HG02610 (cell line): ENCODE measurements at regions not wholly inside any gene's neighbourhood (a gene's known extent, or its start where the extent isn't known, plus 50 kb on each side); places are given as distances from the start of the nearest gene placed in this dataset.
"Not testable (repeated sequence)": the region's sequence is repeated elsewhere in the genome, so short reads cannot be mapped to it uniquely, and the experiment has no call there.

Experiments
- ATAC-seq: cut with Tn5 transposase; IDR thresholded peaks from one replicate; pipeline ENCODE4 v1.9.1; 2021; ENCODE audit warnings: mild to moderate bottlenecking, moderate library complexity; ENCODE audit not compliant: unreplicated experiment

DNA sequence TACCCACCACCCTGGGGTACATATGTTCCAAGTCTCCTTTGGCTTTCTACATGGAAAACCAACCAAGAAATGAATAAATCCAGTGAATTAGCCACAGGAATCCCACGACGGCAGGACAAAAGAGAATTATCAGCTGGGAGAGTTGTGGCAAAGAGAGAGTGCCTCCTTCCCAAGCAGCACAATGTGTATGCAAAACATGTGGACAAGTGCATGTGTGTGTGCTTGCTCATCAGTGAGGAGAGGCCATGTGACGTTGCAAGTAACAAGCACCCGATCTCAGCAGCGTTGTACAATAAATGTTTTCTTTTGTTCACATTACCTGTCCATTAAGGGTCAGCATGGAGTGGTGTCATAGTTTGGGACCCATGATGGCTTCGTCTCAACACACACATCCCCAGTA, 50.0 kb upstream of the EMX2 start:
- ATAC-seq, result no peak

DNA sequence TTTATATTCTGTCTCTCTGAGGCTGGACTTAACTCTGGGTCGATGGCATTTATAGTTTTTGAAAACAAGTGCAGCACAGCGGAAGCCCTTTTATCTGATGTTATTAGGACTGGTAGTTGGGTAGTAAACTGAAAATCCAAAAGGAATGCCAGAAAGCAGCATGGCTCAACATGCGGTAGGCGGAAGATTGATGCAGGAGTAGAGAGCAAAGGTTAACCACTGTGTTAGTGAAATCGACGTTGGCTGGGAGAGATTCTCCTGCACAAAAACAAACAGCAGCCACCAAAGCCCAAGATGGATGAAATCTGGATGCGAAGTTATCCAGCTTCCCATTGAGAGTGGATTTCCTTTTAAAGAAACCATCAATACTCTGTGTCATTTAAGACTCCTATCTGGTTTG, 54.5 kb upstream of the EMX2 start:
- ATAC-seq, result no peak

DNA sequence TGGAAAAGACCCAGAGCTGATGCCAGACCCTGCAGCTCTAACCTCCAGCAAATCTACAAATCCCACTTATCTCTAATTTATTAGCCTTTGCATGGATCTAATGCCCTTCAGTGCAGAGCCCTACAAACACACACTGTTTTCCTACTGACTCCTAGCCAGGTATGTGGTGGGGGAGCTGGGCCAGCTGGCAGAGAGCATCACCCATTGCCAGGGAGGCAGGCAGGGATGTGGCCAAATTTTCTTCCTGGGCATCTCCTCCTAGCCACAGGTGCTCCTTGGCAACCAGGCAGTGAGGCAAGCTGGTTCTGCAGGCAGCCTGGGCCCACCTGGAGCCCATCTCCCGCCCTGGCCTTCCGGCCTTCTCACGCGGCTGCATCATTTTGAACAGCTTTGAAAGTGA, 55.9 kb upstream of the EMX2 start:
- ATAC-seq, result no peak

DNA sequence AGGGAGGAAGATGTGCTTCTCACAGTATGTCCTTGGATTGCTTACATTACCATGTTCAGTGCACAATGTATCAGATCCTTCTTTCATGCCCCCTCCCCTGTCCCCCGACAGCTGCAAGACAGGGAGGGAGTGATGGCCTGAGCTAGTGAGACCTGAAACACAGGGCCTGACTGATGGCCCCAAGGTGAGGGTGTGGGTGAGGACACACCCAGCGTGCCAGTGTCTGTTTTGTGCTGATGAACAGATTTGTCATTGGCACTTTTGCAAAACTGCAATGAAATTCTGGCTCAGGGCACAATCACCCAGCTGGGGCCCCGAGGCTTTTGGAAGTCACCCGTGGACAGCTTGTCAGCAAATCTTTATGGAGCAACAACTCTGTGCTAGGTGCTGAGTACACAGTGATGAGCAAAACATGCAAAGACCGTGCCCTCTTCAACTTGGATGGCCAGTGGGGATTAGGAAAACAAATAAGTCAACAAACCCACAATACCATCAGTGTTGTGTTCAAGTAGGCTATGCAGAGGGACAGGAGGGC, 59.4 kb upstream of the EMX2 start:
- ATAC-seq, result no peak

DNA sequence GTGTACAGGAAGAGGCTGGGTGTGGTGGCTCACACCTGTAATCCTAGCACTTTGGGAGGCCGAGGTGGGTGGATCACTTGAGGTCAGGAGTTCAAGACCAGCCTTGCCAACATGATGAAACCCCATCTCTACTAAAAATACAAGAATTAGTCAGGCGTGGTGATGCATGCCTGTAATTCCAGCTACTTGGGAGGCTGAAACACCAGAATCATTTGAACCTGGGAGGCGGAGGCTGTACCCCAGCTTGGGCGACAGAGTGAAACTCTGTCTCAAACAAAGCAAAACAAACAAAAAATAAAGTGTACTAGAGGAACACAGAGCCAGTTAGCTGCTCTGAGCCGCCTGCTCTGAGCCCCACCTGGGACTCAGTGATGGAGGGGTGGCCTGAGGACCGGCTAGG, 61.5 kb upstream of the EMX2 start:
- not testable (repeated sequence) for ATAC-seq

DNA sequence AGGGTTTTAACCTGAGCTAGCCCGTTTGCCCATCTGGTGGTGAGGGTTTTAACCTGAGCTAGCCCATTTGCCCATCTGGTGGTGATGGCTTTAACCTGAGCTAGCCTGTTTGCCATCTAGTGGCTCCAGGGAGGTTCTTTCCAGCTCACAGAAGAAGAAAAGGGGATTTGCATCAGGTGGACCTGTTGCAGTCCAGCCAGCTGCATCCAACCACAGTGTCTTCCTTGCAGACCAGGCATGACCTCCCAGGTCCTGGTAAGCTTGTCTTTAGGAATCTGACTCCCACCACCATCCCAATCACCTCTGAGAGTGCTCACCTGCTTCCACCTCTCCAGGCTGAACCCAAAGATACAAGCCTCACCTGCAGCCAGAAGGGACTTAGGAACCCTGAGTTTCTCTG, 62.4 kb upstream of the EMX2 start:
- no peak for ATAC-seq

DNA sequence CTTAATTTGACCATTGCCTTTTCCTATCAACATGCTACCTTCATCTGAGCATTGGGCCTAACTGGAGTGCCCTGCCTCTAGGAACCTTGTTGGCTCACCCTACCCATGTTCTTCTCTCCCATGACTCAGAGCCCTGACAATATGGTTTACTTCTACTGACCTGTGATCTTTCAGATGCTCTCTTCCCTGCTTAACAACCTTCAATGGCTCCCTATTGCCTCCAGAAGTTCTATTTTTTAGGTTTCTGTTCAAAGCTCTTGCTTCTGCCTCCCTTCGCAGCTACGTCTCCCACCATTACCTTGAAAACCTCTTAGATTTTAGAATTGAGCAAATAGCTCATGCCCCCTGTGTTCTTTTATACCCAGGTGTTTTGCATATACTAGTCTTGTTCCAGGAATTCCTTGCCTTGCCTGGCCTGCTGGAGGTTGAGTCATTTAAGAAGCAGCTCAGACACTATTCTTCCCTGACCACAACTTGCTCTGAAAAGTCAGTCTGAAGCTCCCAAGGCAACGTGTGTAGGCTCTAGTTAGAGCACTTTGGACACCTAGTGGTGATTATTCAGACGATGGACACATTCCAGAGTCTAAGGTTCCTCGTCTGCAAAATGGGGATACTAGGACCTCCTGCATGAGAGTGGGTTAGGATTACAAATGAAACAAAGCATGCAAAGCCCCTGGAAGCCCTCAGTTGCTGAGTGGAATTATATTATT, 64.4 kb upstream of the EMX2 start:
- no peak for ATAC-seq

DNA sequence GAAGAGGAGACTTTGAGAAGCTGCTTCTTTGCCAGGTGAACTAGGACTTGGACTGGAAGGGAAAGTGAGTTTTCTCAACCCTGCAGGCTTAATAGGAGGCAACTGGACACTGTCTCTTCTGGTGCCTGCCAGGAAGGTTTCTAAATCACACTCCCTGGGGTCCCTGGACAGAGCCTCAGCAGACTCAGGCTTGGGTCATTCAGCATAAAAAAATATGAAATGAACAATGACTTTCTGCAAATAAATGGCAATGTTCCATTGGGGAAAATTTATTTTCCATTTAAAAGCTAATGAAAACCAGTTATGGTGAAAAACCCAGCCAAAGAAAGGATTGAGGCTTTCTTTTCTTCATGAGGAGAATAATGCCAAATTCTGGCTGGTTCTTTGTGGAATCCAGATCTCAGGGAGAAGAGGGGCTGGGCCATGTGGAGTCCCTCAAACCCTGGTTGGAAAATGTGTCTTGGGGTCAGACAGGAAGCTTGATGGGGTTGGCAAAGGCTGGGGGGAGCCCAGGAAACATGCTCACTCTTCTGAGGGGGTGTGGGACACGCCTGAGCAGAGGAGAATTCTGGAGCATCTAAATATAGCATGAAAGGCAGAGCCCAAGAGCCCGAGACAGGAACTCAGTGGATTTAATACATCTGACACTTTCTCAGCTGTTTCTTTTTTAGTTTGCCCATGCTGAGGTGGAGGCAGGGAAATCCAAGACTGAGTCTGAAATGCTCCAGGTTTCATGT, 65.2 kb upstream of the EMX2 start:
- ATAC-seq, result no peak

DNA sequence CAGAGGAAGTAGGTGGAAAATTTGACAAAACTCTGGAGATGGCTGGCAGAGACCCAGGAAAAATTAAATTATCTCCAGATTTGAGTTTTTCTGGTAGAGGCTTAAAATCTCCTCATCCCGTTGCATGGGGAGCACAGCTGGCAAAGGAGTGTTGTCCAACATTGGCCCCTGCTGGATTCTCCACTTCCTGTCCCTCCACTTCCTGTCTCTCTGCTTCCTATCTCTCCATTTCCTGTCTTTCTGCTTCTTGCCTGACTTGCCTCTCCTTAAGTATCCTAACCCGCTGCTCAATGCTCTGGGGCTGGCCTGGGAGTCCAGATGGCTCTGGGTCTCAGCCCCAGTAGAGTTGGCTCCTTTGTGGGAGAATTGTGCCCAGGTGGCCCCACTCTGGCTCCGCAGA, 65.8 kb upstream of the EMX2 start:
- no peak for ATAC-seq

DNA sequence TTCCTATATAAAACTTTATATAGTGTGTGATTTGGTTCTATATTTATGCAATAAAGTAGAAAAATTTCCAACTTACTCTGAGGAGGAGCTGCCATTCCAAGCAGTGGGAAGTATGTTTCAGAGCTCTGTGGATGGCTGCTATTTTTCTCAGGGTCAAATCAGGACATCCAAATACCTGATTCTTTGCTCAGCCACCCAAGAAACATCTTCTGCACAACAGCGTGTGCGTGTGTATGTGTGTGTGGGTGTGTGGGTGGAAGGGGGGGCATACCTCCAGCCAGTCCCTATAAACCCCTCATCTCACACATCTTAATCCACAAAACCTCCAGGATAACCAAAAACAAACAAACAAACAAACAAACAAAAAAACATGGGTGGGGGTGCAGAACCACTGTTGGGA, 66.3 kb upstream of the EMX2 start:
- no peak for ATAC-seq

DNA sequence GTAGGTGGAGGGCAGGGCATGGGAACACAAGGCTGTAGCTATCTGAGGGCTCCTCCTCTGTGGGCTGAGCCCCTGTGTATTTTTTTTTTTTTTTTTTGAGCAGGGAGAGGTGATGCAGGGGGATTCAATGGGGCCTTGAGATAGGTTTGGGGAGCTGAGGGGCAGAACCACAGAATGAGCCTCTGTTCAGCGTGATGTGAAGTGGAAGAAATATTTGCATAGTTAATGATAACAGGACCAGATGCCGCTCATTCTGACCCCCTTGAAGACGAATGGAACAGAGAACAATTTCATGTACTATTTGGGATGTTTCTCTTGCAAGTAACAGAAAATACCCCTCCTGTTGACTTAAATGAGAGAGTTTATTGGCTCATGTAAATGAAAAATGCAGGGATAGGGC, 69.7 kb upstream of the EMX2 start:
- ATAC-seq, result no peak

DNA sequence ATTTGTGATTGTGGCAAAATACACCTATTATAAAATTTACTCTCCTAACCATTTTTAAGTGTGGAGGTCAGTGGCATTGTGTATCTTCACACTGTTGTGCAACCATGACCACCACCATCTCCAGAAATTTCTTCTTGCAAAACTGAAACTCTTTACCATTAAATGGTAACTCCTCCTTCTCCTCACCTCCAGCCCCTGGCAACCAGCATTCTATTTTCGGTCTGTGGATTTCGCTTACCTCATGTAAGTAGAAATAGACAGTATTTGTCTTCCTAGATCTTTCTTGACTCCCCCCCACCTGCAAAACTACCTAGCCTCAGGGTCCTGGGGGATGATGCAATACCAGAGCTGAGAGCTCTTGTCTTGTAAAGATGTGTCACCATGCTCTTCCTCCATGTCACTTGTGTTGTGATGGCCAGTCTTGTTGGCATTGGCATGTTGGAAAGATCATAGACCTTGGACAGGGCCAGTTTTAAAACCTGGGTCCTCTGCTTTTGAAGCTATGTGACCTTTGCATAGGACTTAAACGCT, 71.1 kb upstream of the EMX2 start:
- ATAC-seq, result no peak

DNA sequence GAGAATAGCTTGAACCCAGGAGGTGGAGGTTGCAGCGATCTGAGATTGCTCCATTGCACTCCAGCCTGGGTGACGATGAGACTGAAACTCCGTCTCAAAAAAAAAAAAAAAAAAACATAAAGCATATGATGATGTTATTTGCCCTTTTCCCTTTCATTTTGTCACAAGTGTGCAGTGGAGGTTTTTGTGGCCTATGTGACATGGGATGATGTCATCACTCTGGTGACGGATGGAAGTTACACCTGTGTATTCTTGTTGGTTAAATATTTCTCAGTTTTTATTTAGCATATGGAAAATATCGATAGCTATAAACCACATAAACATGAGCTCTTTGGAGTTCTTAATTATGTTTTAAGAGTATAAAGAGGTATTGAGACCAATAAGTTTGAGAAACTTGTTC, 71.8 kb upstream of the EMX2 start:
- ATAC-seq, result no peak

DNA sequence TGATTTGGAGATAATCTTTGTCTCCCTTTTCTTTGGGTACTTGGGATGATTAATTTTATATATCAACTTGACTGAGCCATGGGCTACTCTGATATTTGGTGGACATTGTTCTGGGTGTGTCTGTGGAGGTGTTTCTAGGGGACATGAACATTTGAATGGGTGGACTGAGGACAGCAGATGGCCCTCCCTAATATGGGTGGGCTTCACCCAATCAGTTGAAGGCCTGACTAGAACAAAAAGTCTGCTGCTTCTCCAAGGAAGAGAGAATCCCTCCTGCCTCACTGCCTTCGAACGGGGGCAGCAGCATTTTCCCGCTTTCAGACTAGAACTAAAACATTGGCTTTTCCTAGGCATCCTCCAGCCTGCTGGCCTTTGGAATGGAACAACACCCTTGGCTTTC, 73.9 kb upstream of the EMX2 start:
- ATAC-seq, result no peak

DNA sequence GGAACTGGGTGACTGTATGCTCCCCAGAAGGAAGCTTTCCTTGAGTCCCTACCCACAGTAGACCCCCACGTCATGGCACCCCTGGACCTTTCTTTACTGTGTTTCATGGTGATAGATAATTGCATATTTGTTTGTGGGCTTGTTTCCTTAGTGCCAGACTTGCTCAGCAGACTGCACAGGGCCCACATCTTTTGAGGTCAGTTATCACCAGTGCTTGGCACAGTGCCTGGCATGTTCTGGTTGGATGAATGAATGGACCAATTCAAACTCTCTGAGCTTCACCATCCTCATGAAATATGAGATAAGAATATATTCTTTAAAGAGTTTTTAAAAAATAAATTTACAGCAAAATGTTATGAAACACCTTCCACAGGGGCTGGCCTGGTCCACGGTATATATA, 78.4 kb upstream of the EMX2 start:
- no peak for ATAC-seq

DNA sequence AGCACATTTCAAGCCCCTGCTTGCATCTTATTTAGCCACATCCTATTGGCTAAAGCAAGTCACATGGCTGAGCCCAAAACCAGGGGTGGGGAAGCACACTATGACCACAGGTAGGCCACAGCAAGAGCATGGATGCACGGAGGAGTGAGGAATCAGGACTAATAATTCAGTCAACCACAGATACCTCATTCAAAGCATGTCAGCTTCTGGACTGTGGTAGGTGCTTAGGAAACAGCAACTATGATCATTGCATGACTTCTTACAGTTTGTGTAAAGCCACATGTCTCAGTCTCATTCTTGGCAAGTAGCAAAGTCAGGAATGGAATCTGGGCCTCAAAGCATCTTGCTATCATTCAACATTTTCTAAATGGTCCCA, 79.0 kb upstream of the EMX2 start:
- no peak for ATAC-seq

DNA sequence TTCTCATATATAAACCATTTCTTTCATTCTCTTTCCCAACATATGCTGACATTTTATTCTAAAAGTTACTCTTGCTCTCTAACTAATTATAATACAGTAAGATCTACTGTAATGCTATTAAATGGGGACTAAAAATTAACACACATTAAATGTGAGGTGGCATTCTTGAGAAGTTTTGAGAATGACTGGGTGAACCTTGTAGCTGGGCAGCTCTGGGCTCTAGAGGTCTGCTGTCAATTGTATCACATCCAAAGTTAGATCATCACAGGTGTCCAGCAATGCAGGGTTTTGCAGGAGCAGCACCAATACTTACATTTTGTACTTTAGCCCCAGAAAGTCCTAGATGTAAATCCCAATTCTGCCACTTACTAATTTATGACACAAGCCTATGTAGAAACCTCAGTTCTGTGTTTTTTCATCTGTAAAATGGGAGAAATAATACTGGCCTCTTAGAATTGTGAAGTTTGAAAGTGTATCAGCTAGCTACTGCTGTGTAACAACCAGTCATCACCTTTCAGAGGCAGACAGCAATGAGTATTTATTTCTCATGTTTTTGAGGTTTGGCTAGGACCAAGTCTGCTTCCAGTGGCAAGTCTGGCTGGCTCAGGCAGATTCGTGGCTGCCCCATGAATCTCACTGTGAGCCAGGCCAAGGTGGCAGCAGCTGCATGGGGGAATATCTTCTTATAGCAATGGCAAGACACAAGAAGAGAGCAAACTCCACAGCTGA, 79.6 kb upstream of the EMX2 start:
- ATAC-seq, result no peak

DNA sequence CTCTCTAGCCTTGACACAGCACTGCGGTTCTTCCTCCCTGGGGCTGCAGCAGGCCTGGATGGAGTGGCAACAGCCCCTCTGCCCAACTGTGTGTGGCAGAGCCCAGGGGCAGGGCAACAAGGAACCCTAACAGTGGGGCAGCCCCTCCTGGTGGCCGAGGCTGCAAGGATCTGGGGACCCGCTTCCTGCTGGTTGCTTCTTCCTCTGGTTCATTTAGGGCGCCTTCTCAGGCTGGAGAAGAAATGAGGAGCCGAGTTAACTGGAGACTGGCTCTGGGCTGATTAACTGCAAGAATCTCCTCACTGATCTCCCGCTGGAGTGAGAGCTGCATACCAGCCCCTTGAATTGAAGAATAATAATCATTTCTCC, 80.1 kb upstream of the EMX2 start:
- no peak for ATAC-seq

DNA sequence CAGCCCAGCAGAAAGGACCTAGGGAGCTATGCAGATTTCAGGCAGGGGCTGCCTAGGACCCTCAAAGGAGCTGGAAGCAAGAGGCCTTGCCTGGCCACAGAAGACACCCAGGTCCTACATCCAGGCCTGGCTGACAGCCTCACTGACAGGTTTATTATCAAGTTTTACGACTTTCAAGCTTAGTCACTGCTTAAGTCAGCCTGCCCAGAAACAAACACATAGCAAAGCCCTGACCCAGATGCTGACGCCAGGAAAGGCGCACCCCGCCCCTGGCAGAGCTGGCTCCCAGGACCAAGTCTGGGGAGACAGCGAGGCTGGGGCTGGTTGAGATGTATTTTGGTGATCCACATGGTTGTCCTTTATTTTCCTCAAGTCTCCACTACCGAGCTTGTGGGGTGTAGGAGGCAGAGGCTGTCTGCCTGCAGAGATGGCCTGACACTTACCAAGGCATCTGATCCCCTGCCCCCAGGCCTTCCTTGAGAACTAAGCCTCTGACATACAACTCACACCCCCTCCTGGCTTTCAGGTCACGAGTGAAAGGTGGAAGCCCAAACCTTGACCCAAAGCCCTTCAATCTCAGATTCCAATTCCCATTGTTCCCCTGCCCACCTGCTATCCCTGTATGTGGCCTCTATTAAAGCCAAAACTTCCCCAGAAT, 80.7 kb upstream of the EMX2 start:
- no peak for ATAC-seq

DNA sequence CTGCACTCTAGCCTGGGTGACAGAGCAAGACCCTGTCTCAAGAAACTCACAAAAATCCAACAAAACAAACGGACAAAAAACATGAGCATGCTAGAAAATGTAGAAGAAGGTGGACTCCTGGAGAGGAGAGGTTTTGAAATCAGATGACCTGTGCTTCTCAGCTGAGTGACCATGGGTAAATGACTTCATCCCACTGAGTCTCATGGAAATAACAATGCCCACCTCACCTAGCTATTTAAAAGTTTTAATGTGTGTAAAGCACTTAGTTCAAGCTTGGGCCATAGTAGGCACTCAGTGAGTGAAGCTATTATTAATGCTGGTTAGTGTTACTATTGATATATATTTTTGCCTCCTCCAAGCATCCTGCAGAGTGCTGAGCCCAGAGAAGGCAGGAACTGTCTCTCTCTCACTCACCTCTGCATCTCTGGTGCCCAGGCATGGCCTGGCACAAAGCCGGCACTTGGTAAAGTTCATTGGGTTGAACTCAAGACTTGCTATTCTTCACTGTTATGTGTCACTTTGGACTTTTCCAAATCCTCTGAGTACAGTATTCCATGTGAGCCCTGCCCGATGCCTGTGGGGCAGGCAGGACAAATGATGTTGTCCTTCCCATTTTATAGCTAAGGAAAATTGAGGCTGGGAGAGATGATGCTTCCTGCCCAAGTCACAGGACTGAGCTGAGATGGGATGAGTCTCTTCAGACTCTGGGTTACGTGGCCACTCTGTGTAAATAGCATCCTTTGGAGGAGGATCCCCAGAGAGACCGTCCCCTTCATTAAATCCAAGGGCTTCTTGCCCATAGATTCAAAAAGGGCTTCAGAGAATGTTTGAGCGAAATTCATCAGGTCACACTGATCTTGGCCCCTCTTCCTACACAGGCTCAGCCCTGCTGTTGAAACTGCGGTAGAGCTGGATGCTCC, 81.4 kb upstream of the EMX2 start:
- no peak for ATAC-seq
